ENCODE measurements at regions not wholly inside any gene's neighbourhood (a gene's known extent, or its start where the extent isn't known, plus 50 kb on each side); places are given as distances from the start of the nearest gene placed in this dataset.
"Not testable (repeated sequence)": the region's sequence is repeated elsewhere in the genome, so short reads cannot be mapped to it uniquely, and the experiment has no call there.

GRCh38 chr12:73867147-73867546 lies 670.5 kb upstream of the ATXN7L3B start:
- no peaks in the 10 kb centered on the region for H3K36me3 Mint-ChIP-seq (ENCODE audit: unreplicated experiment)
- no peaks in the 10 kb centered on the region for H3K9me3 Mint-ChIP-seq (ENCODE audit: unreplicated experiment)
- H3K27me3 Mint-ChIP-seq (ENCODE audit: unreplicated experiment) = no peaks in the 10 kb centered on the region
- no peak overlapping the region for H3K27ac Mint-ChIP-seq (ENCODE audit: unreplicated experiment)
- H3K4me1 Mint-ChIP-seq (ENCODE audit: unreplicated experiment) = peaks cover 5% of the 10 kb centered on the region
- no peak for DNase-seq (ENCODE audit: extremely low spot score, unreplicated experiment)
- no peak for TF ChIP-seq CTCF (IDR thresholded peaks at IDR 0.05)
- no peak overlapping the region for H3K4me3 Mint-ChIP-seq (ENCODE audit: unreplicated experiment)

DNA sequence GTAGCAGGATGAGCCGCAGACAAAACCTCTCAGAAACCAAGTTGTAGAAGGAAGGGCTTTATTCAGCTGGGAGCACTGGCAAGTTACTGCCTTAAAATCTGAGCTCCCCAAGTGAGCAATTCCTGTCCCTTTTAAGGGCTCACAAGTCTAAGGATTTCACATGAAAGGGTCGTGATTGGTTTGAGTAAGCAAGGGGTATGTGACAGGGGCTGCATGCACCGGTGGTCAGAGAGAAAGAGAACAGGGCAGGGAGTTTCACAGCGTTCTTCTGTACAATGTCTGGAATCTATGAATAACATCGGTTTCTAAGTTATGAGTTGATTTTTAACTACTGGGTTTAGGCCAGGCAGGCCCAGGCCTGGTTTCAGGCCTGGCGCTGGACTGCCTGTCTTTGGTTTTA lies 660.3 kb upstream of the ATXN7L3B start:
- not testable (repeated sequence) for H3K27ac Mint-ChIP-seq (ENCODE audit: unreplicated experiment); H3K4me3 Mint-ChIP-seq (ENCODE audit: unreplicated experiment)

DNA sequence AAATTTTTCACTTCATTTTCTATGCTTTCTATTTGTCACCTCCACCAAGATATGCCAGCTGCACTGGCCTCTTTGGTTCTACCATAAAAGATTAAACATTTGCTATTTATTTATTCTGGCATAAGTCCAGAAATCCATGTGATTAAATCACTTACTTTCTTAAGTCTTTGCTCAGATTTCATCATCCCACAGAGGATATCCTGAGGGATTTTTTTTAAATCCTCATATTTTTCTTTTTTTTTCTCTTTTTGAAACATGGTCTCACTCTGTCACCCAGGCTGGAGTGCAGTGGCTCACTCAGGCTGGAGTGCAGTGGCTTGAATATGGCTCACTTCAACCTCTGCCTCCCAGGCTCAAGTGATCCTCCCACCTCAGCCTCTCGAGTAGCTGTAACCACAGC lies 645.4 kb upstream of the ATXN7L3B start:
- DNase-seq (ENCODE audit: extremely low spot score, unreplicated experiment) = no peak
- no peaks in the 10 kb centered on the region for H3K9me3 Mint-ChIP-seq (ENCODE audit: unreplicated experiment)
- no peaks in the 10 kb centered on the region for H3K27me3 Mint-ChIP-seq (ENCODE audit: unreplicated experiment)
- H3K4me3 Mint-ChIP-seq (ENCODE audit: unreplicated experiment) = no peak overlapping the region
- TF ChIP-seq CTCF (IDR thresholded peaks at IDR 0.05) = no peak
- no peak overlapping the region for H3K27ac Mint-ChIP-seq (ENCODE audit: unreplicated experiment)
- H3K4me1 Mint-ChIP-seq (ENCODE audit: unreplicated experiment) = peaks cover 3% of the 10 kb centered on the region
- H3K36me3 Mint-ChIP-seq (ENCODE audit: unreplicated experiment) = no peaks in the 10 kb centered on the region

More for the DNA sequence above, 660.3 kb upstream of the ATXN7L3B start:
- H3K36me3 Mint-ChIP-seq (ENCODE audit: unreplicated experiment); DNase-seq (ENCODE audit: extremely low spot score, unreplicated experiment); H3K9me3 Mint-ChIP-seq (ENCODE audit: unreplicated experiment); H3K27me3 Mint-ChIP-seq (ENCODE audit: unreplicated experiment); H3K4me1 Mint-ChIP-seq (ENCODE audit: unreplicated experiment): not testable (repeated sequence)

- Mint-ChIP-seq H3K27ac (ENCODE audit: unreplicated experiment) (no peak overlapping the region), H3K27me3 (ENCODE audit: unreplicated experiment) (peaks cover 6% of the 10 kb centered on the region), H3K9me3 (ENCODE audit: unreplicated experiment) (no peaks in the 10 kb centered on the region), H3K4me1 (ENCODE audit: unreplicated experiment) (no peaks in the 10 kb centered on the region), H3K36me3 (ENCODE audit: unreplicated experiment) (no peaks in the 10 kb centered on the region), H3K4me3 (ENCODE audit: unreplicated experiment) (no peak overlapping the region)
- TF ChIP-seq CTCF (IDR thresholded peaks at IDR 0.05) = no peak
- DNase-seq (ENCODE audit: extremely low spot score, unreplicated experiment) = no peak
These were observed 639.0 kb upstream of the ATXN7L3B start for GRCh38 chr12:73898645-73899044.

- TF ChIP-seq CTCF (IDR thresholded peaks at IDR 0.05) = no peak
- no peak overlapping the region for H3K4me3 Mint-ChIP-seq (ENCODE audit: unreplicated experiment)
- H3K27ac Mint-ChIP-seq (ENCODE audit: unreplicated experiment) = no peak overlapping the region
- H3K9me3 Mint-ChIP-seq (ENCODE audit: unreplicated experiment) = no peaks in the 10 kb centered on the region
- no peak for DNase-seq (ENCODE audit: extremely low spot score, unreplicated experiment)
- no peaks in the 10 kb centered on the region for H3K4me1 Mint-ChIP-seq (ENCODE audit: unreplicated experiment)
- H3K36me3 Mint-ChIP-seq (ENCODE audit: unreplicated experiment) = no peaks in the 10 kb centered on the region
- H3K27me3 Mint-ChIP-seq (ENCODE audit: unreplicated experiment) = peaks cover 6% of the 10 kb centered on the region
These were observed 635.4 kb upstream of the ATXN7L3B start for GRCh38 chr12:73902260-73902659.

- H3K36me3 Mint-ChIP-seq (ENCODE audit: unreplicated experiment) = no peaks in the 10 kb centered on the region
- H3K27me3 Mint-ChIP-seq (ENCODE audit: unreplicated experiment) = no peaks in the 10 kb centered on the region
These were observed 630.9 kb upstream of the ATXN7L3B start for GRCh38 chr12:73906757-73907156.

More at GRCh38 chr12:73906757-73907156, 630.9 kb upstream of the ATXN7L3B start:
- no peaks in the 10 kb centered on the region for H3K4me1 Mint-ChIP-seq (ENCODE audit: unreplicated experiment)
- TF ChIP-seq CTCF (IDR thresholded peaks at IDR 0.05) = no peak
- no peak overlapping the region for H3K4me3 Mint-ChIP-seq (ENCODE audit: unreplicated experiment)
- no peaks in the 10 kb centered on the region for H3K9me3 Mint-ChIP-seq (ENCODE audit: unreplicated experiment)
- H3K27ac Mint-ChIP-seq (ENCODE audit: unreplicated experiment) = no peak overlapping the region
- no peak for DNase-seq (ENCODE audit: extremely low spot score, unreplicated experiment)
